Thyroid gland (tissue), 4 donors: ENCODE measurements at regions not wholly inside any gene's neighbourhood (a gene's known extent, or its start where the extent isn't known, plus 50 kb on each side); places are given as distances from the start of the nearest gene placed in this dataset.

ENCODE experiments used
- CTCF ChIP-seq, 6 experiments: fragments of 200-600 bp in 3 of 6; fragments of 450-650 bp in 3 of 6; sonication (generic) in 3 of 6; IDR thresholded peaks; one replicate each; pipeline ENCODE4 v1.5.1; 2016 to 2019; ENCODE audit warnings: antibody characterized with exemption in 6 of 6, mild to moderate bottlenecking in 2 of 6, inconsistent platforms in 1 of 6, moderate library complexity in 1 of 6
- POLR2A ChIP-seq, 2 donors: fragments of 450-650 bp; IDR thresholded peaks; one replicate each; pipeline ENCODE4 v1.6.1; 2017; ENCODE audit warnings: antibody characterized with exemption in 2 of 2, mild to moderate bottlenecking in 2 of 2, moderate library complexity in 1 of 2

GRCh38 chr1:245062741-245063305, 92.0 kb upstream of the KIF26B start:
- TF ChIP-seq CTCF (IDR thresholded peaks at IDR 0.05): no peak
- TF ChIP-seq POLR2A (IDR thresholded peaks at IDR 0.05): no peak
